GM12873 (cell line): ENCODE measurements at regions not wholly inside any gene's neighbourhood (a gene's known extent, or its start where the extent isn't known, plus 50 kb on each side); places are given as distances from the start of the nearest gene placed in this dataset.

Source experiments
- TF ChIP-seq, protein P1 (sequence below): IDR thresholded peaks from 2 replicates; pipeline ENCODE4 v1.5.1; 2012; ENCODE audit warnings: low read depth, mild to moderate bottlenecking, moderate library complexity, low read length, control low read depth; ENCODE audit not compliant: insufficient read depth; ENCODE audit errors: missing control alignments

- TF ChIP-seq, protein P1, sequence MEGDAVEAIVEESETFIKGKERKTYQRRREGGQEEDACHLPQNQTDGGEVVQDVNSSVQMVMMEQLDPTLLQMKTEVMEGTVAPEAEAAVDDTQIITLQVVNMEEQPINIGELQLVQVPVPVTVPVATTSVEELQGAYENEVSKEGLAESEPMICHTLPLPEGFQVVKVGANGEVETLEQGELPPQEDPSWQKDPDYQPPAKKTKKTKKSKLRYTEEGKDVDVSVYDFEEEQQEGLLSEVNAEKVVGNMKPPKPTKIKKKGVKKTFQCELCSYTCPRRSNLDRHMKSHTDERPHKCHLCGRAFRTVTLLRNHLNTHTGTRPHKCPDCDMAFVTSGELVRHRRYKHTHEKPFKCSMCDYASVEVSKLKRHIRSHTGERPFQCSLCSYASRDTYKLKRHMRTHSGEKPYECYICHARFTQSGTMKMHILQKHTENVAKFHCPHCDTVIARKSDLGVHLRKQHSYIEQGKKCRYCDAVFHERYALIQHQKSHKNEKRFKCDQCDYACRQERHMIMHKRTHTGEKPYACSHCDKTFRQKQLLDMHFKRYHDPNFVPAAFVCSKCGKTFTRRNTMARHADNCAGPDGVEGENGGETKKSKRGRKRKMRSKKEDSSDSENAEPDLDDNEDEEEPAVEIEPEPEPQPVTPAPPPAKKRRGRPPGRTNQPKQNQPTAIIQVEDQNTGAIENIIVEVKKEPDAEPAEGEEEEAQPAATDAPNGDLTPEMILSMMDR: no peak
Measured at GRCh38 chr17:14864127-14864526, 401.0 kb downstream of the PMP22 start.

GRCh38 chr17:14859542-14859941 is 405.6 kb downstream of the PMP22 start:
- TF ChIP-seq, protein P1: no peak

GRCh38 chr17:14856176-14856575 is 408.9 kb downstream of the PMP22 start:
- TF ChIP-seq, protein P1: no peak

DNA sequence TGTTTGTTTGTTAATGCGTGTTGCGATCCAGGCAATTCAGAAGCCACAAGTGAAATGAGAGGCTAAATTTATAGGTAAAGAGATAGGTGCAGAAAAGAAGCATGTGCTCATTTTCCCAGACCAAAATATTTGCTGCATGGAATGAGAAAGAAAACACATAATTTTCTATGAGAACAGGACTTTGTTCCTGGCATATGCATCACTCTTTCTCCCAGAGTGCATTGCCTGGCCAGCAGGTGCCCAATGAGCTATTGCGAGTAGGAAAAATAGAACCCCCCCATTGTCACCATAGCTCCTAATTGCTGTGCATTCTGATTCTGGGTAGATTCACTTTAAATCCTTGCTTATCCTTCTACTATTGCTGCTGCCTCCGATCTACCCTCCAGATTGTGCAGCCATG is 410.4 kb downstream of the PMP22 start:
- TF ChIP-seq, protein P1: no peak

DNA sequence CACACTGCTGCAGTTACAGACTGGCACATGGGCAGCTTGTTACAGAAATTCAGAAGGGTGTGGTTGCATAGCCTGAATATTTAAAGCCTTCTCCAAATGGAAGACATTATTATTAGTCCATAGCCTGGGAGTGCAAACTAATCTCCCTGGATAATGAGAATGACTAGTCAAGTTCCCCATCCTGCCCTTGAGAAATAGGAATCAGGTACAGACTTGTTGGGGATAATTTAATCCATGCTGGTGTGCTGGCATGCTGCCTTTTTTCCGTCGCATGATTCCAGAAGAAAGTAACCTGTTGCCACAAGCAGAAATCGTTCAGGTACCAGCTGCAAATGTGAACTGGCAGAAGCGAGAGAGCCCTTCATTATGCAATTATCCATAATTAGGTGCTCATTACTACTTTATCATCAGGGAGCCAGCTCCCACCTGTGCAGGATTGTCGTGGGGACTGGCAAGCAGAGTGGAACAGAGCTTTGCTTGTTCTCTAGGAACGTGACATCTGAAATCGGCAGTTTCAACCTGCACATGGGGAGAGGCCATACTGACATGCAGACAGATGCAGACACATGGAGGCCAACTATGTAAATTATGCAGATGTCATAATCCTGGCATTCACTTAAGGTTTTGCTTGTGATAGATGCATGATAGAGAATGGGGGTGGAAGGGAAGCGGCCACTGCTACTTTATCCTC is 419.4 kb downstream of the PMP22 start:
- TF ChIP-seq, protein P1: no peak

DNA sequence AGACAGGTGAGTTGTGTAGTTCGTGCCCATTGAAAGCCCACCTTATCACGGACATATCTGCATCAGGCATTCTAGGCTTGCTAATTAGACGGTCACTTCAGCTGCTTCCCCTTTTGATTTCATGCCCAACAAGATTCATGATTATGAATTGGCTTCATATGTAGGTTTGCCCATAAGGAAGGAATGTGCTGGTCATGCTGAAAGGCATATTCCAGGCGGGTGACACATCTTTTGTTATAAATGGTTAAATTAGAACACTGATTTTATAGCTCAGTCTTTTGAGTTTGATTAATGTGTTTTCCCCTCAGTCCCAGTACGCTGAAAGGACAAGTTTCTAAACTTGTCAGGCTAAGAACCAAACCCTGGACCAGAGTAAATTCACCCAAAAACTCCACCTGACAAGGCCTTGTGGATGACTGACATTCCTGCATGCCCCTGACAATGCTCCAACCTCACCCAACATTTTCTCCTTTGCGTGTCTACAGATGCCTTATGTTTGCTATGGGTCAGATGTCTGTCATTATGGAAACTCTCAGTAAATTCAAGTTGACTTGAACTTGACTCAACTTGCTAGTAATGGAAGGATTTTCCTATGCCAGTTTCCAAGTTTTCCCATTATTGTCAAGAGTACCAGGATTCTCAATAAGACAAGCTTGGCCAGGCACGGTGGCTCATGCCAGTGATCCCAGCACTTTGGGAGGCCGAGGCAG is 421.9 kb downstream of the PMP22 start:
- TF ChIP-seq, protein P1: no peak

DNA sequence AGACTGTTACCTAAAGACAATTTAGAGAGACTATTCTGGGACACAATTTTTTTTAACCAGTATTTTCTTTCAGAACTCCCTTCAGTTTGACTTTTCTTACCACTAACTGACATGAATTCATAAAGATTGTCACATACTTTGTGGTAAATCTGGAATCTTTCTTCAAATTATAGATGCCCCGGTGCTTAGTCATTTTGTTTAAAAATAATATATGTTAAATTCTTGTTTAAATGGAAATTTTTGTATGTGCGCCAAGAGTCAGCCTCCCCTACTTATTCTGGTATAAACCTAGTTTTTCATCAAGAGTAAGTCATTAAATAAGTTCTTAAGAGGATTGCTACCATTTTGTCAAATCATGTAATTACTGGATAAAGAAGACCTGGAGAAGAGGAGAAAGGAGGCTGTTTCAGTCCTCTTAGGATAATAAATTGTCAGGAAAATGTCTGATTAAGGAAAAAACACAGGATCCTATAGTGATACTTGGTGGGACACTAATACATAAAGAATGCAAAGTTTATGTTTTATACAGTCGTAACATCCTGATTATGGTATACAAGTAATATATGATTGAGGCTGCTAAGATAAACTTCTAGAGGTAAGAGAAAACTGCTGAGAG is 424.4 kb downstream of the PMP22 start:
- TF ChIP-seq, protein P1: no peak
